NCI-H2196 treated with DMSO at 0.1 percent for 48 hours (cell line): ENCODE measurements at regions not wholly inside any gene's neighbourhood (a gene's known extent, or its start where the extent isn't known, plus 50 kb on each side); places are given as distances from the start of the nearest gene placed in this dataset.

Experiments used
- DNase-seq: peaks from one replicate; lab custom pipeline; 2025; ENCODE audit not compliant: unreplicated experiment; lab: John Stamatoyannopoulos, UW

DNA sequence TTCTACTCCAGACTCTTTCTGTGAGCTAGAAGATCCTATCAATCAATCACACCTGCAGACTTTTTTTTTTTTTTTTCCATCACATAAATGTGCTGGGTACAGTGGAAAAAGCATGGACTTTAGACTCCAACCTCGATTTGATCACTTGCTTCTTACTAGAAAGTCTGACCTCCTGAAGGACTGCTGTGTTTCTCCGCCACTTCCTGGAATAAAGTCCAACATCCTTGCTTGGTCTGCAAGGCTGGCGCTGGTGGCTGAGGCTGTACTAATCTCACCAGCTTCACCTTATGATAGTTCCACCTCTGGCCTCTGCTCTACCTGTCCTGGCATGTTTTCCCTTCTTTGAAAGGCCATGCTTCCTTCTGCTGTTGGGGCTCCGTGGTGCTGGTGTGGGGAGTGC is 60.9 kb upstream of the SESN3 start:
- DNase-seq = no peak

GRCh38 chr11:95289378-95290101 is 58.5 kb upstream of the SESN3 start:
- DNase-seq = no peak

- DNase-seq = no peak
These were observed 53.4 kb upstream of the SESN3 start for GRCh38 chr11:95284057-95285052.

- DNase-seq = no peak
These were observed 52.6 kb upstream of the SESN3 start for GRCh38 chr11:95283650-95284049.

DNA sequence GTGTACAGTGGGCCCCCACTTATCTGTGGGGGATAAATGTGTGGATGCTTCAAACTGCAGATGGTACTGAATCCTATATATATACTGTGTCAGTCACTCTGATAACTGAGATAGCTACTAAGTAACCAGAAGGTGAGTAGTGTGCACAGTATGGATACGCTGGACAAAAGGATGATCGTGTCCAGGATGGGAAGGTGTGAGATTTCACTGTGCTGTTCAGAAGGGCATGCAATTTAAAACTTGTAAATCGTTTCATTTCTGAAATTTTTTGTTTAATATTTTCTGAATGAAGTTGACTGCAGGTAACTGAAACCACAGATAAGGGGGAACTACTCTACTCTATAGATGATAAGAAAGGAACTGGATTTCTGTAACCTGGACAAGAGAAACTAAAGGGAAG is 52.1 kb upstream of the SESN3 start:
- DNase-seq = no peak

DNA sequence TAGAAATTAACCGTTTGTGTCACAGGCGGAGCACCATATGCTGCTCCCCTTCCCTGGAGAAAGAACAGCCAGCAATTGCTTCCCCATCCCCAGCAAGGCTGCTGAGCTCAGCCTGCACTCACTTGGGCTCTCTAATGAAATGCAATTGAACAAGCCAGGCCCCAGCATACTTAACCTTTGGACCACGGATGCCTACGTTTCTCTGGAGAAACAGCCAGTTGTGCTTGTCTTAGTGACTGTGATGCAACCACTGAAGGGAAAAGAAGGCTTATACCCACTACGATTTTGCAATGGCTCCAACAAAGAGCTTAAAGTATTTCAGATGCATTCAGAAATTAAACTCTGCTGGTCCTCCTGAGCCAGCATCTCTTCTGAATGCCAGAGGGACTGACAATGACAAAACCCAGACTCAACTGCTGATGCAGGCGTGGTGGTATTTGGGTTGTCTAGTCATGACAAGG is 51.3 kb upstream of the SESN3 start:
- no peak for DNase-seq
